ENCODE measurements at regions not wholly inside any gene's neighbourhood (a gene's known extent, or its start where the extent isn't known, plus 50 kb on each side); places are given as distances from the start of the nearest gene placed in this dataset.
"Not testable (repeated sequence)": the region's sequence is repeated elsewhere in the genome, so short reads cannot be mapped to it uniquely, and the experiment has no call there.

DNA sequence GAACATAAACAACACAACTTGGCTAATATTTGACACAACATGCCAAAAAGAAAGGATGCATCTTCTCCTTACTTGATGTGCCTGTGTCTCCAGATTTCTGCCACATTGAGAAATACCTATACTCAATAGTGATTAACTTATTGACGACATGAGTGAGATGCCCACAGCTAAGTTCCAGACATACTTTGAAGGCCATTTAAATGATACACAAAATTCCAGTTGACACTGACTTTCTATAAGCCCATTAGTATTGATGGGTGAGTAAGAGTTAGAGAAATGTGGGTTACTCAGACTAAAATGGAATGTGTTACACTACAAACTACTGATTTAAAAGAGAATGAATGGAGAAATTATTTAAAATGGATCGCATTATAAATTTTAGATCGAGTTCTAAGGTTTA, 838.2 kb upstream of the MGAT4C start:
- no peak for DNase-seq (ENCODE audit: low spot score)

DNA sequence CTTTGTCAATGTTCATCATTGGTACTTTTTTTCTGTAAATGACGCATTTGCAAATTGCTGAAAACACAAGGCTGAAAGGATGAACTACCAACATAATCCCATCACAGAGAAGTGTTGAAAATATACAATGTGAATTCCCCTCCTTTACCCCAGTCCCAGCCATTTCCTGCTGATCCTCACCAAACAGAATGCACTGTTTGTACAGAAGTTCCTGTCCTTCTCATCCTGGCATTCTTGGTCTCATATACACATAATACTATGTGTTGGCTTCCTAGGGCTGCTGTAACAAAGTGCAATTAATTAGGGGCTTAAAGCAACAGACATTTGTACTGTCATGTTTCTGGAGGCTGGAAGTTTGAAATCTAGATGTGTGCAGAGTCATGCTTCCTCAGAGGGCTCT, 836.2 kb upstream of the MGAT4C start:
- no peak for DNase-seq (ENCODE audit: low spot score)

DNA sequence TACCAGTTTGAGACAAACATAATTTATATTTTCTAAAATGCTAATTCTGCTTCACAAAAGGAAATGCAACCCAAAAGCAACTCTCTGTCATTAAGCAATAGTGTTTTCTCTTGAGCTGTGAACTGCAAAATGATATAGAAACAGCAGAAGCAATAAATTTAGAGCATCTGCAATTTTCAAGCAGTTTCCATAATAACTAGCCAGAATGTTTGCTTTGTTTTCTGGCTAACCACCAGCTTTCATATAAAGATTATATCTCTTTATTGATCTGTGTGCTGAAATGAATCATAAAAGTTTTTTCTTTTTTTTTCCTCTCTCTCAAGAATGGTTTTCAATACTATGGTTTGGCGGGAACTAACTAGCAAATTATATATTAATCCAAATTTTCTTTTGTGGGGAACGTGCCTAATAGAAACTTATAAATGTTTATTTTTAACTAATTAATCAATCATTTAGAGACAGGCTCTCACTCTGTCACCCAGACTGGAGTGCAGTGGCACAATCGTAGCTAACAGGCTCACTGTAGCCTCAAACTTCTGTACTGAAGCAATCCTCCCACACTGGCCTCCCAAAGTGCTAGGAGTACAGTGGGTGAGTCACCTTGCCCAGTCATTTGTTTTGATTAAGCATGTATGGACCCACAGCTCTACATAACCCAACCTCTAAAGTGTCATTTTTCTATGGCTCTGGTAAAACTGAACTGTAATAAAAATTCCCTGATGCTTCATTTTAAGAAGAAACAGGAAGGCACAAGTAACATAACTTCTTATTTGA, 830.1 kb upstream of the MGAT4C start:
- no peak for DNase-seq (ENCODE audit: low spot score)

DNA sequence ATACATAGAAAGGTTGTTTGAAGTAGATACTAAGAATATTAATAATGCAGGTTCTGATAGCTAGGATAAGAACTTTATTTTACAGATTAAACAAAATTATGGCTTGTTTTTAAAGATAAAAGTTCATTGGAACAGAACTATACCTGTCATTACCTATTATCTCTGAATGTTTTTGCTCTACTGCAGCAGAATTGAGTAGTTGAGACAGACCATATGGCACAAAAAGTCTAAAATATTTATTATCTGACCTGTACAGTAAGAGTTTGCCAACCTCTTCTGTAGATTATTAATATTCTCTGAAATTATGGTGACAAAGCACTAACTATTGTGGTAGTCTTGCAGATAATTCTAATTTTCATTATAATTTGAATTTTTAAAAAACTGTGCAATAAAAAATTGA, 829.1 kb upstream of the MGAT4C start:
- DNase-seq (ENCODE audit: low spot score): no peak

DNA sequence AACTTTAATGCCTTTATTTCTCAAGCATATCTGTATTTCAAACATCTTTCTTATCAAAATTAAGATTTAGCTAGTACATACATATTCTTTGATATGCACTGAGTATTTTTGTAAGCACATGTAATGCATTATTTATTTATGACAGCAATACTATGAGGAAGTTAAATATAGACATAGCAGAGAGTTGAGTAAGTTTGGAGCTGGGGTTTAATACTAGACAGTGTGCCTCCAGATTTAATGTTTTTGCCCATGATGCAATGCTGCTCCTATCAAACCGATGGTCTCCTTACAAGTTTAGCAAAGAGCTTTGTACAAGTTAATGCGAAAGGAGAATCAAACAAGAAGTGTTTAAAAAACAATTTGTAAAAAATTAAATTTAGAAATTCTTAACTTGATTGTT, 826.6 kb upstream of the MGAT4C start:
- no peak for DNase-seq (ENCODE audit: low spot score)

DNA sequence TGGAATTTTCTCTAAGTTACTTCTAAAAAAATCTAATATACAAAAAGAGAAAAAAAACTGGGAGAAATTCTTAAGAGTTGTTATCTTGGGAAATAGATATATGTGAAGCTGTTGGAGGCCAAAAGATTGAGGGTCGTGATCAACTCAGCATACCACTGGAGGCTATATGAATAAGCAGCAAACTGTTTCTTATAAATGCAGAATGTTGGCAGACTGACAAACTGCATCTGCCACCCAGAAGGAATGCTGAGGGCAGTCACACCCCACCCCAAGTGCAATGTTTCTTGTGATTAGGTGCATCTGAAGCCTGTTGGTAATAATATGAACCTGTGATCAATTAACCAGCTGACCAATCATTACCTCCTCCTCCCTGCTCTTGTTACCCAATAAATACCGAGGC, 818.6 kb upstream of the MGAT4C start:
- DNase-seq (ENCODE audit: low spot score): no peak

DNA sequence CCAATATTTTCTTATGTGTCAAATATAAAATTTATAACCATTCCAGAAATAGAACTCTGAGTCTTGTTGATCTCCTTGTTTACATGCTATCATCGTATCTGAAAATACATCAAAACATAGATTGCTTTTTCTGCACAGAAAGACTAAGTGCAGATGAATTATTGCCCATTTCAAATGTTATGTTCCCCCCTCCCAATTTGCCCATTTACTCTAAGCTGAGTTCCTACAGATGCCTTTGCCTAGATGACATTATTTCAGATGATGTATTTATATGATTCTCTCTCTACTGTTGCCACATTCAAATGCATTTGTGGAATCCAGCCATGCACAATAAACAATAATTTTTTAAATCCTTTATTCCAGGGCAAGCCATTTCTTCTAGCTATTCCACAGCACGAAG, 810.1 kb upstream of the MGAT4C start:
- DNase-seq (ENCODE audit: low spot score): no peak

DNA sequence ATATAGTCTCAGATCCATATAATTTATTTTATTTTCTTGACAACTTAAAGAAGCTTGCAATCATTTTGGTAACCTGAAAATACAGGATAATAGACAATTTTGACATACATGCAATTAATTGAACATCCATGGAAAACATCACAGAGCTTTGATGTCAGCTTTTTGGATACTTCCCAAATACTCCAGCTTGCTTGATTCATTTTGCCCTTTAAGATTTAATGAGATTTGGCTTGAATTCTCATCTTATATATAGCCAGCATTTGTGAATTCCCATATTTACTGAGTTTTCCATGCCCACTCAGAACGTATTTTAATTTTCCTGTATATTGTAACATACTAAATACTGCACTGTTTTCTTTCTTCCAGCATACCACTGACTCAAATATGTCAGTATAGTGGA, 803.0 kb upstream of the MGAT4C start:
- DNase-seq (ENCODE audit: low spot score): no peak

DNA sequence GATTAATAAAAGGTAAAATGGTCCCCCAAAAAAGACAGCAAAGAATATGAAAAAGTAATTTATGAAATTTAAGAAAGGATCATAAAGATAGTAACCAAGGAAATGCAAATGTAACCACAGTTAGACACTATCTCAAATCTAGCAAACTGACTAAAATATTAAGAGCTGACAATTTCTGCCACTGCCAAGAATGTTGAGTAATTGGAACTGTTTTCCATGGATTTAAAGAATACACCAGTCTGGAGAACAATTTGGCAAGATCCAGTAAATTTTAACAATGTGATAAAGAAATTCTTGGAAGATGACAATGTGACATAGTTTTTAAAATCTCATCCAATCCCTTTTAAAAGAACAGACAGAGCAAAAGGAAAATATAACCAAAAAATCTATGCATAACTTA, 798.0 kb upstream of the MGAT4C start:
- DNase-seq (ENCODE audit: low spot score): no peak

DNA sequence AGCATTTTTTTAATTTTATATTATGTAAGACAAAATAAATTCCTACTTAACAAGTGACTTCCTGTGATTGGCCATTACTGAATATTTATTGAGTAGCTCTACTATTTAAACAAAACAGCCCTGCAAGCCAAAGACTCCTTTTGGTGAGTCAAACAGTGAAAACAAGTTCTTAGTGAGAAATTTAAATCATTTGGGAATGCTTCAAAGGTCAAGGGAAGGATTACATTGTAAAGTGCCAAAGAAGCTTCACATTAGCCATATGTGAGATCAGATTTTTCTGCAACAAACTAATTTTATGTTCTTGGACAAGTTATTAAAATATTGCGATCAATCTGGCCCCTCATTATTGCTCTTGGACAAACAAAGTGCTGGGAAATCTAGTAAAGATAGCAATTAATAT, 795.4 kb upstream of the MGAT4C start:
- DNase-seq (ENCODE audit: low spot score): no peak

DNA sequence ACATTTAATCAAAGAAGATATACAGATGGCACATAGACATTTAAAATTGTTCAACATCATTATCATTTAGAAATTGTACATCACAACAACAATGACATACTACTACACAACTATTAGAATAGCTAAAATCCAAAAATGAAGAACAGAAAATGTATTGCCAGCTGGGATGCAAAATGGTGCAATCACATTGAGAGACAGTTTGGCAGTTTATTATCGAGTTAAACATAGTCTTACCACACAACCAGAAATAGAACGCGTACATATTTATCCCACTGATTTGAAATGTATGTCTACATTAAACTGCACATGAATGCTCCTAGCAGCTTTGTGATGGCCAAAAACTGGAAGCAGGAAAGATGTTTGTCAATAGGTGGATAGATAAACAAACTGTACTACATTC, 791.5 kb upstream of the MGAT4C start:
- no peak for DNase-seq (ENCODE audit: low spot score)

DNA sequence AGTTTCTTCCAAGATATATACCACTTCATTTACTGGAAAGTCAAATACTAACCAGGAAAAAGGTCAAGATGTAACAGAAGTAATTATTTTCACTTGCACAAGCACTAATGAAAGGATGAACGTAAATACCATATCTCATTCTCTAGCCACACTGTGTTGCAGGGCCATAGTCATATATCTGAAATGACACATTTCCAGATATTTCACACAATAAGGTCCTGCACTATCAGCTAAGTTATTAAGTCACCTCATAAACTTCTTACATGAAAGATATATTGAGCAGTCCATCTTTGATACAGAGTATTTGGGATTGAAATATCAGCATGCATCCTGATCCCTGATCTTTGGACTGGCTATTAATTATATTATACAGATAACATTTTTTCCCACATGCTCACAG, 783.3 kb upstream of the MGAT4C start:
- no peak for DNase-seq (ENCODE audit: low spot score)

DNA sequence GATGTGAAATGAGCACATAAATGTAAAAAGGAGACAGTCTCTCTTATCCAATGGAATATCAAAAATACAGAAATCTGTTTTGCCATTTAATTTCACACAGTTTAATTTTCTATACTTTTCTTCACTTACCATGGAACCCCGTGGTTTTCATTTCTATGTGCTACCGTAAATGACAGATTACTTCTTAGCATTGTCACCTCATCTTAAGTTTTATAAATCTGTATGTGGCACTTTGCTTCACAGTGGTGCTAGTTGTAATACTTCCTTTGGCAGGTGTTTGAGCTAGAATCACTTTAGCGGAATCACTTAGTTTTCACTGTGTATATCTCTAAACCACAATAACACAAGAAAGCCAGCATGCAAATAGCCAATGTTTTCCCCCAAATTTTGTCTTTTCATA, 781.9 kb upstream of the MGAT4C start:
- no peak for DNase-seq (ENCODE audit: low spot score)

DNA sequence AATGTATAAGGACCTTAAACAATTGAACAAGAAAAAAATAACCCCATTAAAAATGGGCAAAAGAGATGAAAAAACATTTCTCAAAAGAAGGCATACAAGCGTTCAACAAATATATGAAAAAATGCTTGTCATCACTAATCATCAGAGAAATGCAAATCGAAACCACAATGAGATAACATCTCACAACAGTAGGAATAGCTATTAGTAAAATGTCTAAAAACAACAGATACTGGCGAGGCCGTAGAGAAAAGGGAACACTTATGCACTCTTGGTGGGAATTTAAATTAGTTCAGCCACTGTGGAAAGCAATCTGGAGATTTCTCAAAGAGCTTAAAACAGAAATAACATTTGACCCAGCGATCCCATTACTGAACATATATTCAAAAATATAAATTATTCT, 769.8 kb upstream of the MGAT4C start:
- DNase-seq (ENCODE audit: low spot score): no peak

DNA sequence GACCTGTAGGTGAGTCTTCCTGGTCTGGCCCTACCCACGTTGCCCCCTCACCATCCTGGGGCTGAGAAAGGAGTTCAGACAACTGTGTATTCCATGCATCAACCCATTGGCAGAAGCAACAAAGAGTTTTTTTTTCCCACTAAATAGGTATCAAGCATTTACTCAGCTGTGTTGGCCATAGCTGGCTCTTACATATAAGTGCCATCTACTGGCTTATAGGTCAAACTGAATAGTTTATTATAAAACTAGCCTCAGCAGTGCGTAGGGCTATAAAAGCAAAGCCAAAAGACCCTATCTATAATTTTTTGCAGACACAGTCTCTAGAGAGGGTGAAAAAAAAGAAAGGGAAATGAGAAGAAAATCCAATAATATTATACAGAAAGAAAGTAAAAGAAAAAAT, 765.2 kb upstream of the MGAT4C start:
- no peak for DNase-seq (ENCODE audit: low spot score)

DNA sequence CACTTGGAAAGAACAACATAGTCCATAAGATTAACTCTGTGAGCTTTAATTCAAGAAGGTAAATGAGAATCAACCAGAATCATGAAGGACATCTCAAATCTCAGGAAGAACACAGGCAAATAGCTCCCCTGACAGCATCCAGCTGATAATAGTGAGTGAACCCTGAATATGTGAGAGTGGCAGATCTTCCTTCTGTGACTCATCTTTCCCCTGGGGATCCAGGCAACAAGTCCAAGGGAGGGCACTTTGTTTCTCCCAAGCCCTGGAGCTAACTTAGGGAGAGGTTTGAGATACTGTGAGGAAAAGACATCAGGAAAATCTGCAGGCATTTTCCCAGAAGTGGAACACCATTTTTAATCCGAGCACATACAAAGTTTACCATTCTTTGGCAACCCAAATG, 763.9 kb upstream of the MGAT4C start:
- DNase-seq (ENCODE audit: low spot score): no peak

DNA sequence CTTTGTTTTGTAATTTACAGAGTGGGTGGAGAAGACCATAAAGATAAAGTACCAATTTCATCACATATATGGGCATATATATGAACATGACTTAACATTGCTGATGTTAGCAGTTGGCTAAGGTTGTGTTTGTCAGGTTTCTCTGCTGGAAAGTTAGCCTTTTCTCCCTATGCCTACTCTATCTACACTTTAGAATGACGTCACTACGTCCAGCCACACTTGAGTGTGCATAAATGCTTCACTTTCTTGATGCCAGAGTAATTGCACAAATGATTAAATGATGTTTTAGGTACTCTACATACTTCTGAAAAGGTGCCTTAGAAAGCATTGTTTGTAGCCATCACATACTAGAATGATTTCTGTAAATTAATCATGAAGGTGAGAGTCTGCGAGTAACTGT, 759.2 kb upstream of the MGAT4C start:
- DNase-seq (ENCODE audit: low spot score): no peak

DNA sequence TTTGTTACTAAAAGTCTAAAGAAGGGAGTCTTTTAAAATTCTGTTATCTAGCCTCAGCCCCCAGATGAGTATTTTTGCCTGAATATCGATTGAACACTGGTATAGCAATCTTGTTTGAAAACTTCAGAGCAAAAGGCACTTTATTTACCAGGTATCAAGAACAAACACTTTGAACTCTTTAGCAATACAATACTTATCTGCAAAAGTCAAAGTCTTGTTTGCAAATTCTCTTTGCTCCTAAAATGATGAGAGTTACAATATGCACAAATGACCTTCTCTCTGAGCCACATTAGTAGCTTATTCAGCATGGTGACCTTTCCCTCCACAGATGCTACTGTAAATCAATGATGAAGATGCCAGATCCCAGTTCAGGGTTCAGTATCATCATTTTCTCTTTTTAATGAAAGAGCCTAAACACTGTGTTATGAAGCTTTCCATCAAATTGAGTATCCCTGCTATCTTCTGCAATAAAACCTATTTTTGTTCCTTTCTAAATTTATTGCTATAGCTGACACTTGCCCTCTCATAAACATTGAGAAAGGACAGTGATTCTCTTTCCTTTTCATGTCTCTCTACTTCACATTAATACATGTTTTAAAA, 752.7 kb upstream of the MGAT4C start:
- DNase-seq (ENCODE audit: low spot score): no peak

DNA sequence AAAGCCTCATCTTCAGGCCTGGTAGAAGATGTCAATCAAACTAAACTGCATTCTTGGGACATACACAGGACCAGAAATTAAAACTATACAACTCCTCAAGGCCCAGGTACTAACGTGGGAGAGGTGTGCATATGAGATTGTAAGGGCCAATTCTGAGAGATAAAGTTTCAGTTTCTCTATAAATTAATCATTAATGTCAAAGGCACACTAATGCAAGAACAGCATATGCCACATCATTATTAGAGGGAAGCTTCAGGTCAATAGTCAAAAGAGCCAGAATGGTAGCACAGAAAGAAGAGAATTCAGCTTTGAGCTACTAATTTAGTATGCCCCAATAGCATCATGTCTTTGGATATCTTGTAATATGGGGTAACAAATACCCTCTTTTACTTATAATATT, 744.9 kb upstream of the MGAT4C start:
- no peak for DNase-seq (ENCODE audit: low spot score)

DNA sequence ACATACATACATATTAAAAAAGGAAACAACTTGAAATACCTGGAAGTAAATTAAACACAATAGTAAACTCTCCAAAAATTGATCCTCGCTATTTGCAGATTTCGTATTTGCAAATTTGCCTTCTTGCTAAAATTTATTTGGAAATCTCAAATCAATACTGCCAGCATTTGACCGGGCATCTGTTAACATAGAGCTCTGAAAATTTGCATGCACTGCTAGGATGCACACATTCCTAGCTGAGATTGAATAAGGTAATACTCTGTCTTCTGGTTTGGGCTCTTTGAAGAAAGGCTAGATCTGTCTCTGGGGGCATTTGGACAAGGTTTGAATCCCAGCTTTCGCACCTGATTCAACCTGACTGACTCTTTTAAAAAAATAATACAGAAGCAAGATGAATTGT, 729.1 kb upstream of the MGAT4C start:
- no peak for DNase-seq (ENCODE audit: low spot score)

DNA sequence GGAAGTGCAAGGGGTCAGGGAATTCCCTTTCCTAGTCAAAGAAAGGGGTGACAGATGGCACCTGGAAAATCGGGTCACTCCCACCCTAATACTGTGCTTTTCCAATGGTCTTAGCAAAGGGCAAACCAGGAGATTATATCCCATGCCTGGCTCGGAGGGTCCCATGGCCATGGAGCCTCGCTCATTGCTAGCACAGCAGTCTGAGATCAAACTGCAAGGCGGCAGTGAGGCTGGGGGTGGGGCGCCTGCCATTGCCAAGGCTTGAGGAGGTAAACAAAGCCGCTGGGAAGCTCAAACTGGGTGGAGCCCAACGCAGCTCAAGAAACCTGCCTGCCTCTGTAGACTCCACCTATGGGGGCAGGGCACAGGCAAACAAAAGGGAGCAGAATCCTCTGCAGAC, 714.4 kb upstream of the MGAT4C start:
- not testable (repeated sequence) for DNase-seq (ENCODE audit: low spot score)

DNA sequence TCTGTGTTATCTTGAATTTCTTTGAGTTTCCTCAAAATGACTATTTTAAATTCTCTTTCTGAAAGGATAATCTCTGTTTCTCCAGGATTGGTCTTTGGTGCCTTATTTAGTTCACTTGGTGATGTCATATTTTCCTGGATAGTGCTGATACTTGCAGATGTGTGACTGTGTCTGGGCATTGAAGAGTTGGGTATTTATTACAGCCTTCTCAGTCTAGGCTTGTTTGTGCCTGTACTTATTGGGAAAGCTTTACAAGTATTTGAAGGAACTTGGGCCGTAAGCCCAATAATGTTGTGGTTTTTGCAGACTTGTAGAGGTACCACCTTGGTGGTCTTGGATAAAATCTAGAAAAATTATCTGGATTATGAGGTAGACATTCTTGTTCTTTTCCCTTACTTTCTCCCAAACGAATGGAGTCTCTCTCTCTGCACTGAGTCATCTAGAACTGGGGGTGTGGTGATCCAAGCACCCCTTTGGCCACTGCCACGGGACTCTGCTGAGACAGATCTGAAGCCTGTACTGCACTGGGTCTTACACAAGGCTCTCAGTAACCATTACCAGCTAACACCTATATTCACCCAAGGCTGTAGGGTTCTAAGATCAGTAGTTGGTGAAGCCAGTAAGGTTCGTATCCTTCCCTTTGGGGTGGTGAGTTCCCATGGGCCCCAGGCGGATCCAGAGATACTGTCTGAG, 703.7 kb upstream of the MGAT4C start:
- no peak for DNase-seq (ENCODE audit: low spot score)

DNA sequence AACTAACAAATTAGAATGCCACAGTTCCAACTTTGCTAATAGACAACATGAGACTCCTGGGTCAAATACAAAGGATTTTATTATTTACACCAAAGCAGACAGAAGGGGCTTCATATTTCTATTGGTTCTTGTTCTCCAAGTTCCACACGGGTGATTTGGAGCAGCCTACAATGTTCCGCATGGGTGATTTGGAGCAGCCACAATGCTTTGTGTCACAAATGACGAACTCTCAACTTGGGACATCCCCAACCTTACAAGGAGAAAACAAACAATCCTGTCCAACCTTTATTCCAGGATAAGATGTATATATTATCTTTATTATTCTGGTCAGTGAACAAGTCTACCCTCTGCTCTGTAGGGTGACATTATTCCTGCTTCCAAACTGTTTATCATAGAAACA, 694.3 kb upstream of the MGAT4C start:
- no peak for DNase-seq (ENCODE audit: low spot score)

DNA sequence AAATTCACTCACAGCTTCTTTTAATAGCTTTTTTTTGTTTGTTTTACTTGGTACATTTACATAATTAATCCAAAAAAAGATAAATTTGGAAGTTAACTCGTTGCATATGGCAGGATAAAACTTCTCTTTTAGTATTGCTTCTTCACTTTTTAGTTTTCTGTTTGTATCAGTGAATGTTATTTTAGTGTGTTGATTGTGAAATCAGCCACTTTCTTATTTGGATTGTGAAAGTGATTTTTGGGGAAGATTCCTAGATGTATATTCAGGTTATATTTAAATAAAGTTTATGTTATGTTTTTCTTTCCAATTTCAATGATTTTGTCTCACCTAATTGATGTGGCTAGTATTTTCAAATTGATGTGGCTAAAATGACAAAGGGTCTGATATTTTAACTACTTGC, 693.9 kb upstream of the MGAT4C start:
- DNase-seq (ENCODE audit: low spot score): no peak

All from hepatic stellate cell (primary cell).